H1 (cell line): ENCODE measurements at regions not wholly inside any gene's neighbourhood (a gene's known extent, or its start where the extent isn't known, plus 50 kb on each side); places are given as distances from the start of the nearest gene placed in this dataset.

Experiments
- CBX5 ChIP-seq: fragments of 300-800, 300-1000 bp; sonication (generic); IDR thresholded peaks from 2 replicates; pipeline ENCODE4 v1.7.1; 2016; ENCODE audit warnings: antibody characterized with exemption, low read length, low read depth
- GTF2F1 ChIP-seq: IDR thresholded peaks from 2 replicates; pipeline ENCODE4 v1.6.1; 2012; ENCODE audit warnings: low read depth, low read length, improper control_type of control experiment, borderline replicate concordance

GRCh38 chr9:24090566-24090965, 264.5 kb upstream of the ELAVL2 start (continued):
- no peak for TF ChIP-seq GTF2F1
- TF ChIP-seq CBX5, result no peak
